Type B pancreatic cell (in vitro differentiated cells): ENCODE measurements at regions not wholly inside any gene's neighbourhood (a gene's known extent, or its start where the extent isn't known, plus 50 kb on each side); places are given as distances from the start of the nearest gene placed in this dataset.

Experiments used
- DNase-seq: peaks from one replicate; pipeline ENCODE4 v3.0.0; 2021; ENCODE audit warnings: mixed read lengths; ENCODE audit not compliant: unreplicated experiment; ENCODE audit errors: extremely low spot score
- H3K27ac Mint-ChIP-seq: 2 replicates; pipeline ENCODE4 v1.8.0; 2021; ENCODE audit warnings: mild to moderate bottlenecking, mixed read lengths
- H3K27me3 Mint-ChIP-seq: 2 replicates; pipeline ENCODE4 v1.8.0; 2021; ENCODE audit warnings: mixed read lengths
- H3K36me3 Mint-ChIP-seq: 2 replicates; pipeline ENCODE4 v1.8.0; 2021; ENCODE audit warnings: mixed read lengths
- H3K4me1 Mint-ChIP-seq: one replicate; pipeline ENCODE4 v1.8.0; 2021; ENCODE audit warnings: mixed read lengths; ENCODE audit not compliant: unreplicated experiment
- H3K4me3 Mint-ChIP-seq: 2 replicates; pipeline ENCODE4 v1.8.0; 2021; ENCODE audit warnings: mild to moderate bottlenecking, mixed read lengths
- H3K9me3 Mint-ChIP-seq: 2 replicates; pipeline ENCODE4 v1.8.0; 2021; ENCODE audit warnings: mixed read lengths
- TF ChIP-seq, protein P1 (sequence below): fragments of 200-600 bp; sonication (generic); conservative IDR thresholded peaks from 2 replicates; pipeline ENCODE4 v1.5.0; 2021; ENCODE audit warnings: antibody characterized with exemption, mild to moderate bottlenecking

- no peak for DNase-seq
- H3K27me3 Mint-ChIP-seq: no peaks in the 10 kb centered on the region
- peaks cover under 1% of the 10 kb centered on the region for H3K9me3 Mint-ChIP-seq
- TF ChIP-seq, protein P1, sequence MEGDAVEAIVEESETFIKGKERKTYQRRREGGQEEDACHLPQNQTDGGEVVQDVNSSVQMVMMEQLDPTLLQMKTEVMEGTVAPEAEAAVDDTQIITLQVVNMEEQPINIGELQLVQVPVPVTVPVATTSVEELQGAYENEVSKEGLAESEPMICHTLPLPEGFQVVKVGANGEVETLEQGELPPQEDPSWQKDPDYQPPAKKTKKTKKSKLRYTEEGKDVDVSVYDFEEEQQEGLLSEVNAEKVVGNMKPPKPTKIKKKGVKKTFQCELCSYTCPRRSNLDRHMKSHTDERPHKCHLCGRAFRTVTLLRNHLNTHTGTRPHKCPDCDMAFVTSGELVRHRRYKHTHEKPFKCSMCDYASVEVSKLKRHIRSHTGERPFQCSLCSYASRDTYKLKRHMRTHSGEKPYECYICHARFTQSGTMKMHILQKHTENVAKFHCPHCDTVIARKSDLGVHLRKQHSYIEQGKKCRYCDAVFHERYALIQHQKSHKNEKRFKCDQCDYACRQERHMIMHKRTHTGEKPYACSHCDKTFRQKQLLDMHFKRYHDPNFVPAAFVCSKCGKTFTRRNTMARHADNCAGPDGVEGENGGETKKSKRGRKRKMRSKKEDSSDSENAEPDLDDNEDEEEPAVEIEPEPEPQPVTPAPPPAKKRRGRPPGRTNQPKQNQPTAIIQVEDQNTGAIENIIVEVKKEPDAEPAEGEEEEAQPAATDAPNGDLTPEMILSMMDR: no peak
- H3K36me3 Mint-ChIP-seq: no peaks in the 10 kb centered on the region
- no peak overlapping the region for H3K4me3 Mint-ChIP-seq
- H3K27ac Mint-ChIP-seq: no peak overlapping the region
- H3K4me1 Mint-ChIP-seq: peaks cover 4% of the 10 kb centered on the region
Observed at GRCh38 chr2:17441055-17441771, 77.0 kb downstream of the RAD51AP2 start.

DNA sequence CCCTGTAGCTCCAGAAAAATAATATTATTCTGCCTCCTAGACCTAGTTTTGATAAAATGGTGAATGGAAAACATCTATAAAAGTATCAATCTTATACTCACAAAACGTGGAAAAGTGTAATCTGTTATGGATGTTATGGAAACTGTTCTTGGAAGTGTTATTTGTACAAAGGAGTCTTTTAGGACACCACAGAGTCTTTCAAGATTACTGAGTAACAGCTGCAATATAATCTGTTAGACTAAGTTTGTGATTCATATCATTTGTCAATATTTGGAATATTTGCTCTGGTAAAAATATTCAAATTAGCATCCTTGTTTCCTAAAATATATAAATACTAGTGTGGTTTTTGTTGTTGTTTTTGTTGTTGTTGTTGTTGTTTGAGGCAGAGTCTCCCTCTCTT is 87.9 kb downstream of the RAD51AP2 start:
- no peak overlapping the region for H3K4me3 Mint-ChIP-seq

DNA sequence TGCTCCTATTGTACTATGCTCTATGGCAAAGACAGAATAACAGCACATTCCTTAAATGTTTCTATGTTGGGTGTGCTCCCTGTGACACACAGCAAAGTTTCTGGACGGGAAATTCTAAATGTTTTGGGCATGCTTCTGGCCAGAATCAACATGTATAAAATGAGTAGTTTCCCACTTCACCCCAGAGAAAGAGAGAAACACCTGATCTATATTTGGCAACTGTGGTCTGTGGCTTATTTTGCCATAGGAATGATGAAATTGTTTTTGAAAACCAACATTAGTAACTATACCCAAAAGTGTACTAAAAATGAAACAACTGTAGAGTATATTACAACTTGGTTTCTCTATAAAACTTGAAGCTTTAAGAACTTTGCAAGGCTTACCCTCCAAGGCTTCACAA is 89.1 kb downstream of the RAD51AP2 start:
- Mint-ChIP-seq H3K36me3 (no peaks in the 10 kb centered on the region), H3K9me3 (no peaks in the 10 kb centered on the region), H3K27me3 (no peaks in the 10 kb centered on the region), H3K4me3 (no peak overlapping the region), H3K4me1 (no peaks in the 10 kb centered on the region), H3K27ac (peak overlapping the region; percentile 89)
- TF ChIP-seq, protein P1: no peak
- no peak for DNase-seq

More for the DNA sequence above, 87.9 kb downstream of the RAD51AP2 start:
- TF ChIP-seq, protein P1: no peak
- no peaks in the 10 kb centered on the region for H3K4me1 Mint-ChIP-seq
- no peaks in the 10 kb centered on the region for H3K27me3 Mint-ChIP-seq
- H3K36me3 Mint-ChIP-seq: no peaks in the 10 kb centered on the region
- H3K9me3 Mint-ChIP-seq: no peaks in the 10 kb centered on the region
- no peak overlapping the region for H3K27ac Mint-ChIP-seq
- DNase-seq: no peak

DNA sequence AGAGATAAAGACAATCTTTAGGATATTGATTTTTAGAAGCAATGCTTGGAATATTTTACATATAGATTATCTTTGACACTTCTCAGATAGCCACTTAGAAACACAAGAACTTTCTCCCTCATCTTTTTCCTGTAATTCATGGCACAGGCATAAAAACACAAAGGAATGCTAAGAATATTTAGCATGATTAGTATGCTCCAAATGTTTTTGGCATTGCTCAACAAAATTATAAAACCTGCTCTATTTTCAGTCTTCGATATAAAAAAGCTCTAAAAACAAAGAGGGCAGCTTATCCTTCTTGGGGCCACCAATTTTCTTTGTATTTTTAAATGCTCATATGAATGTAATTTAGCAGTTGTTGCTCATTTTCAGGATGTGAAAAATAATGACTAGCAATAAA is 90.8 kb downstream of the RAD51AP2 start:
- Mint-ChIP-seq H3K36me3 (no peaks in the 10 kb centered on the region), H3K27me3 (no peaks in the 10 kb centered on the region), H3K27ac (no peak overlapping the region), H3K9me3 (no peaks in the 10 kb centered on the region), H3K4me1 (no peaks in the 10 kb centered on the region), H3K4me3 (no peak overlapping the region)
- TF ChIP-seq, protein P1: no peak
- DNase-seq: no peak

DNA sequence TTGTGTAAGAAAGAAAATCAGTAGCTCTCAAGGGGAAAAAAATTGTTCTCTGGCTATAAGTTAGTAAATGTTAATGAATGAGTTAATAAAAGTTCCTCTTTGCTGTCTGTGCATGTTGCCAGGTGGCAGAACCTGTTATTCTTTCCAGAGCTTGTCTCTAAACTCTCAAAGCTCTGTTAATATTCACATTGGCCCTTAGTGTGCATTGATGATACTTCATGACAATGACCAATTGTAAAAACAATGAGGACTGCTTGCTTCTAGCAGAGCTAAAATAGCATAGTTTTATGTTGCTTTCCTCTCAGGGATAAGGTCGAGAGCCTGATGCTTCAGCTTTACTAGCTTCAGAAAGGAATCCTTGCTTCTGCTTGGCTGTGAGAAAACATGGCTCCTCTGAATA is 91.5 kb downstream of the RAD51AP2 start:
- no peak overlapping the region for H3K4me3 Mint-ChIP-seq

More for the DNA sequence above, 91.5 kb downstream of the RAD51AP2 start:
- H3K36me3 Mint-ChIP-seq: no peaks in the 10 kb centered on the region
- TF ChIP-seq, protein P1: no peak
- peak overlapping the region; percentile 61 for H3K27ac Mint-ChIP-seq
- no peaks in the 10 kb centered on the region for H3K27me3 Mint-ChIP-seq
- H3K4me1 Mint-ChIP-seq: no peaks in the 10 kb centered on the region
- H3K9me3 Mint-ChIP-seq: no peaks in the 10 kb centered on the region
- DNase-seq: no peak
